GM12891 (cell line): ENCODE measurements at regions not wholly inside any gene's neighbourhood (a gene's known extent, or its start where the extent isn't known, plus 50 kb on each side); places are given as distances from the start of the nearest gene placed in this dataset.

Experiments
- POLR2A ChIP-seq: IDR thresholded peaks from 2 replicates; pipeline ENCODE4 v1.6.1; 2011; ENCODE audit warnings: low read depth, low read length, control low read depth
- POLR2AphosphoS5 ChIP-seq: IDR thresholded peaks from 2 replicates; pipeline ENCODE4 v1.6.1; 2011; ENCODE audit warnings: low read depth, low read length, control low read depth
- POU2F2 ChIP-seq: IDR thresholded peaks from 2 replicates; pipeline ENCODE4 v1.6.1; 2011; ENCODE audit warnings: low read depth, mild to moderate bottlenecking, control low read depth, low read length, moderate library complexity
- SPI1 ChIP-seq: IDR thresholded peaks from 2 replicates; pipeline ENCODE4 v1.6.1; 2011; ENCODE audit warnings: low read depth, low read length, control low read depth
- TAF1 ChIP-seq: IDR thresholded peaks from 2 replicates; pipeline ENCODE4 v1.6.1; 2011; ENCODE audit warnings: low read depth, low read length, control low read depth

- TF ChIP-seq POLR2AphosphoS5 (no peak), POLR2A (no peak), POU2F2 (no peak), TAF1 (no peak), SPI1 (no peak)
These were observed 713.1 kb downstream of the DCDC2C start for GRCh38 chr2:4416431-4416830.
